Neural progenitor cell (in vitro differentiated cells): ENCODE measurements at regions not wholly inside any gene's neighbourhood (a gene's known extent, or its start where the extent isn't known, plus 50 kb on each side); places are given as distances from the start of the nearest gene placed in this dataset.

Experiments used
- DNase-seq: peaks from one replicate; pipeline ENCODE4 v3.0.0-alpha.2; 2016; ENCODE audit warnings: low spot score
- H2AFZ ChIP-seq: fragments of 200-600 bp; sonication (generic); replicated peaks from 2 replicates; pipeline ENCODE4 v1.6.1; 2016; ENCODE audit warnings: antibody characterized with exemption
- H3F3A ChIP-seq: fragments of 200-600 bp; sonication (generic); 2 replicates; pipeline ENCODE4 v1.6.1; 2016; ENCODE audit warnings: antibody characterized with exemption, low read depth
- H3K27ac ChIP-seq: fragments of 200-600 bp; sonication (generic); 2 replicates; pipeline ENCODE4 v1.5.1; 2016; ENCODE audit warnings: mild to moderate bottlenecking
- H3K27me3 ChIP-seq: fragments of 200-600 bp; sonication (generic); 2 replicates; pipeline ENCODE4 v1.6.1; 2016; ENCODE audit warnings: mild to moderate bottlenecking, moderate library complexity
- H3K36me3 ChIP-seq: fragments of 200-600 bp; sonication (generic); 2 replicates; pipeline ENCODE4 v1.5.1; 2016
- H3K4me1 ChIP-seq: fragments of 200-600 bp; sonication (generic); 2 replicates; pipeline ENCODE4 v1.6.1; 2016; ENCODE audit warnings: mixed run types
- H3K4me2 ChIP-seq: fragments of 200-600 bp; sonication (generic); 2 replicates; pipeline ENCODE4 v1.6.1; 2016
- H3K4me3 ChIP-seq: fragments of 200-600 bp; sonication (generic); 2 replicates; pipeline ENCODE4 v1.5.1; 2016
- H3K79me2 ChIP-seq: fragments of 200-600 bp; sonication (generic); 2 replicates; pipeline ENCODE4 v1.6.1; 2016; ENCODE audit warnings: low read depth
- H3K9ac ChIP-seq: fragments of 200-600 bp; sonication (generic); 2 replicates; pipeline ENCODE4 v1.6.1; 2016
- H3K9me3 ChIP-seq: fragments of 200-600 bp; sonication (generic); 2 replicates; pipeline ENCODE4 v1.5.1; 2016; ENCODE audit warnings: low read depth
- H4K20me1 ChIP-seq: fragments of 200-600 bp; sonication (generic); 2 replicates; pipeline ENCODE4 v1.6.1; 2016; ENCODE audit warnings: low read depth
- H3K27ac Mint-ChIP-seq: 3 replicates; pipeline ENCODE4 v1.8.0; 2021; ENCODE audit warnings: mixed read lengths
- H3K27me3 Mint-ChIP-seq: 2 replicates; pipeline ENCODE4 v1.8.0; 2022; ENCODE audit warnings: low read depth, mild to moderate bottlenecking, inconsistent platforms, moderate library complexity, mixed read lengths; ENCODE audit not compliant: insufficient read depth
- H3K36me3 Mint-ChIP-seq: 3 replicates; pipeline ENCODE4 v1.8.0; 2021; ENCODE audit warnings: mixed read lengths
- H3K4me1 Mint-ChIP-seq: 3 replicates; pipeline ENCODE4 v1.8.0; 2021; ENCODE audit warnings: mixed read lengths
- H3K4me3 Mint-ChIP-seq: 3 replicates; pipeline ENCODE4 v1.8.0; 2021; ENCODE audit warnings: mild to moderate bottlenecking, moderate library complexity, mixed read lengths
- H3K9me3 Mint-ChIP-seq: 3 replicates; pipeline ENCODE4 v1.8.0; 2020; ENCODE audit warnings: mixed read lengths
- CTCF ChIP-seq: fragments of 200-600 bp; sonication (generic); IDR thresholded peaks from 2 replicates; pipeline ENCODE4 v1.5.1; 2017; ENCODE audit warnings: antibody characterized with exemption, mild to moderate bottlenecking
- EZH2 ChIP-seq: fragments of 200-600 bp; sonication (generic); IDR thresholded peaks from 2 replicates; pipeline ENCODE4 v1.6.1; 2017; ENCODE audit warnings: antibody characterized with exemption, mild to moderate bottlenecking, moderate library complexity
- EZH2phosphoT487 ChIP-seq: fragments of 200-600 bp; sonication (generic); IDR thresholded peaks from 2 replicates; pipeline ENCODE4 v1.6.1; 2017; ENCODE audit warnings: antibody characterized with exemption

GRCh38 chr1:25109531-25109951 is 122.8 kb downstream of the SYF2 start:
- Histone ChIP-seq H2AFZ (no peak overlapping the region), H4K20me1 (no peaks in the 10 kb centered on the region), H3K27me3 (no peaks in the 10 kb centered on the region), H3K9me3 (no peaks in the 10 kb centered on the region), H3K4me3 (no peak overlapping the region), H3K27ac (no peak overlapping the region), H3K36me3 (no peaks in the 10 kb centered on the region), H3K79me2 (no peaks in the 10 kb centered on the region), H3K4me2 (no peak overlapping the region), H3F3A (no peaks in the 10 kb centered on the region), H3K9ac (no peak overlapping the region), H3K4me1 (no peaks in the 10 kb centered on the region)
- no peak for DNase-seq
- peaks cover 7% of the 10 kb centered on the region for H3K9me3 Mint-ChIP-seq
- no peak for TF ChIP-seq CTCF
- TF ChIP-seq EZH2phosphoT487 = no peak
- no peak for TF ChIP-seq EZH2
- no peak overlapping the region for H3K4me3 Mint-ChIP-seq
- no peaks in the 10 kb centered on the region for H3K36me3 Mint-ChIP-seq
- no peak overlapping the region for H3K27ac Mint-ChIP-seq
- H3K27me3 Mint-ChIP-seq = peaks cover 10% of the 10 kb centered on the region
- peaks cover 4% of the 10 kb centered on the region for H3K4me1 Mint-ChIP-seq

- no peaks in the 10 kb centered on the region for H3K36me3 ChIP-seq
- no peaks in the 10 kb centered on the region for H3K79me2 ChIP-seq
- no peaks in the 10 kb centered on the region for H3K9me3 ChIP-seq
- TF ChIP-seq CTCF (no peak), EZH2phosphoT487 (no peak), EZH2 (no peak)
- Mint-ChIP-seq H3K9me3 (peaks cover 7% of the 10 kb centered on the region), H3K36me3 (no peaks in the 10 kb centered on the region), H3K27me3 (peaks cover 12% of the 10 kb centered on the region), H3K4me3 (no peak overlapping the region), H3K4me1 (peaks cover 4% of the 10 kb centered on the region), H3K27ac (no peak overlapping the region)
- H4K20me1 ChIP-seq = no peaks in the 10 kb centered on the region
- H3K27ac ChIP-seq = no peak overlapping the region
- no peak overlapping the region for H3K4me3 ChIP-seq
- H3K4me2 ChIP-seq = no peak overlapping the region
- H3K27me3 ChIP-seq = no peaks in the 10 kb centered on the region
- H2AFZ ChIP-seq = no peak overlapping the region
- no peaks in the 10 kb centered on the region for H3F3A ChIP-seq
- DNase-seq = no peak
- H3K9ac ChIP-seq = no peak overlapping the region
- H3K4me1 ChIP-seq = no peaks in the 10 kb centered on the region
Measured at GRCh38 chr1:25107643-25108010, 124.7 kb downstream of the SYF2 start.

GRCh38 chr1:25106976-25107642 is 125.2 kb downstream of the SYF2 start:
- H3K9me3 Mint-ChIP-seq = peaks cover 7% of the 10 kb centered on the region
- H3K36me3 ChIP-seq = no peaks in the 10 kb centered on the region
- H3K27me3 Mint-ChIP-seq = peaks cover 12% of the 10 kb centered on the region
- H3K4me1 ChIP-seq = no peaks in the 10 kb centered on the region
- peaks cover 4% of the 10 kb centered on the region for H3K4me1 Mint-ChIP-seq
- H3K4me3 ChIP-seq = no peak overlapping the region
- H4K20me1 ChIP-seq = no peaks in the 10 kb centered on the region
- DNase-seq = no peak
- no peaks in the 10 kb centered on the region for H3K27me3 ChIP-seq
- H3K36me3 Mint-ChIP-seq = no peaks in the 10 kb centered on the region
- H3K4me3 Mint-ChIP-seq = no peak overlapping the region
- H3F3A ChIP-seq = no peaks in the 10 kb centered on the region
- H3K27ac ChIP-seq = no peak overlapping the region
- TF ChIP-seq CTCF = no peak
- TF ChIP-seq EZH2phosphoT487 = no peak
- TF ChIP-seq EZH2 = no peak
- no peak overlapping the region for H3K4me2 ChIP-seq
- no peak overlapping the region for H3K27ac Mint-ChIP-seq
- H3K9ac ChIP-seq = no peak overlapping the region
- no peaks in the 10 kb centered on the region for H3K79me2 ChIP-seq
- H2AFZ ChIP-seq = no peak overlapping the region
- no peaks in the 10 kb centered on the region for H3K9me3 ChIP-seq
